GM21723 (cell line): ENCODE measurements at regions not wholly inside any gene's neighbourhood (a gene's known extent, or its start where the extent isn't known, plus 50 kb on each side); places are given as distances from the start of the nearest gene placed in this dataset.

ENCODE experiments used
- ATAC-seq: cut with Tn5 transposase; IDR thresholded peaks from one replicate; pipeline ENCODE4 v1.9.1; 2021; ENCODE audit warnings: mild to moderate bottlenecking, moderate library complexity; ENCODE audit not compliant: unreplicated experiment

GRCh38 chr5:142479150-142479549 is 154.3 kb upstream of the SPRY4 start:
- ATAC-seq: no peak

- no peak for ATAC-seq
Measured at GRCh38 chr5:142478113-142478512, 153.3 kb upstream of the SPRY4 start.

GRCh38 chr5:142475102-142475513 is 150.3 kb upstream of the SPRY4 start:
- no peak for ATAC-seq

- ATAC-seq: no peak
Measured at GRCh38 chr5:142474431-142475094, 149.7 kb upstream of the SPRY4 start.

GRCh38 chr5:142473038-142473437 is 148.2 kb upstream of the SPRY4 start:
- no peak for ATAC-seq

- no peak for ATAC-seq
Measured at GRCh38 chr5:142472306-142472951, 147.6 kb upstream of the SPRY4 start.

GRCh38 chr5:142466195-142466971 is 141.6 kb upstream of the SPRY4 start:
- ATAC-seq: no peak

- ATAC-seq: no peak
Measured at GRCh38 chr5:142465476-142465875, 140.7 kb upstream of the SPRY4 start.

GRCh38 chr5:142463904-142464303 is 139.1 kb upstream of the SPRY4 start:
- no peak for ATAC-seq

GRCh38 chr5:142461028-142461590 is 136.3 kb upstream of the SPRY4 start:
- no peak for ATAC-seq

- no peak for ATAC-seq
Measured at GRCh38 chr5:142459209-142459608, 134.4 kb upstream of the SPRY4 start.

GRCh38 chr5:142455856-142456255 is 131.0 kb upstream of the SPRY4 start:
- no peak for ATAC-seq

GRCh38 chr5:142453932-142454331 is 129.1 kb upstream of the SPRY4 start:
- ATAC-seq: no peak

GRCh38 chr5:142450419-142450818 is 125.6 kb upstream of the SPRY4 start:
- no peak for ATAC-seq

GRCh38 chr5:142447887-142448286 is 123.1 kb upstream of the SPRY4 start:
- ATAC-seq: no peak

GRCh38 chr5:142446960-142447279 is 122.1 kb upstream of the SPRY4 start:
- no peak for ATAC-seq

GRCh38 chr5:142446131-142446959 is 121.5 kb upstream of the SPRY4 start:
- no peak for ATAC-seq

GRCh38 chr5:142445266-142445665 is 120.4 kb upstream of the SPRY4 start:
- no peak for ATAC-seq

GRCh38 chr5:142441616-142442015 is 116.8 kb upstream of the SPRY4 start:
- no peak for ATAC-seq

- no peak for ATAC-seq
Measured at GRCh38 chr5:142439207-142439860, 114.5 kb upstream of the SPRY4 start.
